VCaP (cell line): ENCODE measurements at regions not wholly inside any gene's neighbourhood (a gene's known extent, or its start where the extent isn't known, plus 50 kb on each side); places are given as distances from the start of the nearest gene placed in this dataset.
"Not testable (repeated sequence)": the region's sequence is repeated elsewhere in the genome, so short reads cannot be mapped to it uniquely, and the experiment has no call there.

Source experiments
- H3K27ac ChIP-seq: fragments of 450-650 bp; 2 replicates; pipeline ENCODE4 v1.5.1; 2017
- CTCF ChIP-seq: fragments of 450-650 bp; conservative IDR thresholded peaks from 2 replicates; pipeline ENCODE4 v1.5.1; 2017; ENCODE audit warnings: mild to moderate bottlenecking, moderate library complexity

GRCh38 chr6:69487688-69488087 is 309.1 kb downstream of the LMBRD1 start:
- H3K27ac ChIP-seq, result no peak overlapping the region
- TF ChIP-seq CTCF, result peak; percentile 51

- TF ChIP-seq CTCF, result no peak
- no peak overlapping the region for H3K27ac ChIP-seq
These were observed 329.7 kb downstream of the LMBRD1 start for GRCh38 chr6:69466979-69467570.

- H3K27ac ChIP-seq, result no peak overlapping the region
- TF ChIP-seq CTCF, result no peak
These were observed 330.9 kb downstream of the LMBRD1 start for GRCh38 chr6:69465866-69466265.

GRCh38 chr6:69456086-69456485 is 340.7 kb downstream of the LMBRD1 start:
- no peak overlapping the region for H3K27ac ChIP-seq
- no peak for TF ChIP-seq CTCF

- not testable (repeated sequence) for H3K27ac ChIP-seq
These were observed 342.2 kb downstream of the LMBRD1 start for GRCh38 chr6:69454619-69455018.

- not testable (repeated sequence) for H3K27ac ChIP-seq
These were observed 346.3 kb downstream of the LMBRD1 start for GRCh38 chr6:69450493-69450892.

GRCh38 chr6:69449887-69450286 is 346.9 kb downstream of the LMBRD1 start:
- no peak for TF ChIP-seq CTCF

More at GRCh38 chr6:69449887-69450286, 346.9 kb downstream of the LMBRD1 start:
- H3K27ac ChIP-seq, result no peak overlapping the region
